H1 (cell line): ENCODE measurements at regions not wholly inside any gene's neighbourhood (a gene's known extent, or its start where the extent isn't known, plus 50 kb on each side); places are given as distances from the start of the nearest gene placed in this dataset.

Source experiments
- CEBPB ChIP-seq: IDR thresholded peaks from 2 replicates; pipeline ENCODE4 v1.6.1; 2012; ENCODE audit warnings: low read depth, low read length
- CHD1 ChIP-seq: IDR thresholded peaks from 2 replicates; pipeline ENCODE4 v1.6.1; 2012; ENCODE audit warnings: low read depth, low read length, improper control_type of control experiment
- EZH2 ChIP-seq: fragments of 200-600 bp; sonication (generic); IDR thresholded peaks from 2 replicates; pipeline ENCODE4 v1.7.1; 2012; ENCODE audit warnings: low read depth, mild to moderate bottlenecking, moderate library complexity, low read length, inconsistent platforms; ENCODE audit not compliant: severe bottlenecking
- HDAC6 ChIP-seq: IDR thresholded peaks from one replicate; pipeline ENCODE4 v1.7.1; 2012; ENCODE audit warnings: low read depth, mild to moderate bottlenecking, inconsistent platforms, low read length, moderate library complexity
- NRF1 ChIP-seq: IDR thresholded peaks from 2 replicates; pipeline ENCODE4 v1.6.1; 2011; ENCODE audit warnings: mild to moderate bottlenecking, low read depth, low read length, improper control_type of control experiment
- SRF ChIP-seq: IDR thresholded peaks from 2 replicates; pipeline ENCODE4 v1.6.1; 2011; ENCODE audit warnings: mild to moderate bottlenecking, low read depth, low read length, moderate library complexity
- TEAD4 ChIP-seq: IDR thresholded peaks from 2 replicates; pipeline ENCODE4 v1.6.1; 2012; ENCODE audit warnings: low read depth, low read length, inconsistent platforms, mixed read lengths
- TF ChIP-seq, protein P1 (sequence below): IDR thresholded peaks from 2 replicates; pipeline ENCODE4 v1.6.1; 2011; ENCODE audit warnings: low read length, improper control_type of control experiment
- TF ChIP-seq, protein P2 (sequence below), 3 experiments: IDR thresholded peaks; 1 replicate in 2 of 3; 2 replicates in 1 of 3; pipeline versions ENCODE4 v1.5.1 to v1.6.1; 2011; ENCODE audit warnings: low read length in 3 of 3, mild to moderate bottlenecking in 3 of 3, inconsistent platforms in 2 of 3, low read depth in 1 of 3, moderate library complexity in 1 of 3; ENCODE audit not compliant: insufficient read depth in 1 of 3; ENCODE audit errors: control extremely low read depth in 1 of 3

DNA sequence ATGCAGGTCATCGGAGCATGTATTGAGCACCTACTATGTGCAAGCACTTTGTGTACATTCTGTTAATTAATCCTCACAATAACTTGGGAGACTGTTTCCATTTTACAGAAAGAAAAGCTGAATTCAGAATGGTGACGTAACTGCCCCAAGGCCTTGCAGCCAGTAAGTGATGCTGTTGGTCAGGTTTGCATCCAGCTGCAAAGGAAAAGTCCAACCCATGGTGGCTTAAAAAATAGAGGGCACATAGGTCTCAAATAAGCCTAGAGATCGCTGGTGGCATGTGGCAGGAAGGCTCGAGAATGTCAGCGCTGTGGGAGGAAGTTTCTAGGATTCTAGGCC lies 83.8 kb upstream of the CHST15 start:
- TF ChIP-seq CEBPB = no peak
- TF ChIP-seq SRF = no peak
- TF ChIP-seq, protein P1, sequence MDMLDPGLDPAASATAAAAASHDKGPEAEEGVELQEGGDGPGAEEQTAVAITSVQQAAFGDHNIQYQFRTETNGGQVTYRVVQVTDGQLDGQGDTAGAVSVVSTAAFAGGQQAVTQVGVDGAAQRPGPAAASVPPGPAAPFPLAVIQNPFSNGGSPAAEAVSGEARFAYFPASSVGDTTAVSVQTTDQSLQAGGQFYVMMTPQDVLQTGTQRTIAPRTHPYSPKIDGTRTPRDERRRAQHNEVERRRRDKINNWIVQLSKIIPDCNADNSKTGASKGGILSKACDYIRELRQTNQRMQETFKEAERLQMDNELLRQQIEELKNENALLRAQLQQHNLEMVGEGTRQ = no peak
- TF ChIP-seq, protein P2, sequence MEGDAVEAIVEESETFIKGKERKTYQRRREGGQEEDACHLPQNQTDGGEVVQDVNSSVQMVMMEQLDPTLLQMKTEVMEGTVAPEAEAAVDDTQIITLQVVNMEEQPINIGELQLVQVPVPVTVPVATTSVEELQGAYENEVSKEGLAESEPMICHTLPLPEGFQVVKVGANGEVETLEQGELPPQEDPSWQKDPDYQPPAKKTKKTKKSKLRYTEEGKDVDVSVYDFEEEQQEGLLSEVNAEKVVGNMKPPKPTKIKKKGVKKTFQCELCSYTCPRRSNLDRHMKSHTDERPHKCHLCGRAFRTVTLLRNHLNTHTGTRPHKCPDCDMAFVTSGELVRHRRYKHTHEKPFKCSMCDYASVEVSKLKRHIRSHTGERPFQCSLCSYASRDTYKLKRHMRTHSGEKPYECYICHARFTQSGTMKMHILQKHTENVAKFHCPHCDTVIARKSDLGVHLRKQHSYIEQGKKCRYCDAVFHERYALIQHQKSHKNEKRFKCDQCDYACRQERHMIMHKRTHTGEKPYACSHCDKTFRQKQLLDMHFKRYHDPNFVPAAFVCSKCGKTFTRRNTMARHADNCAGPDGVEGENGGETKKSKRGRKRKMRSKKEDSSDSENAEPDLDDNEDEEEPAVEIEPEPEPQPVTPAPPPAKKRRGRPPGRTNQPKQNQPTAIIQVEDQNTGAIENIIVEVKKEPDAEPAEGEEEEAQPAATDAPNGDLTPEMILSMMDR (IDR thresholded peaks at IDR 0.05; ENCODE audit: control extremely low read depth in 1 of 3, insufficient read depth in 1 of 3, low read depth in 1 of 3, low read length in 3 of 3) = no peak
- no peak for TF ChIP-seq NRF1
- no peak for TF ChIP-seq EZH2
- TF ChIP-seq TEAD4 = no peak
- TF ChIP-seq HDAC6 = no peak
- TF ChIP-seq CHD1 = no peak
